NAMALWA (cell line): ENCODE measurements at regions not wholly inside any gene's neighbourhood (a gene's known extent, or its start where the extent isn't known, plus 50 kb on each side); places are given as distances from the start of the nearest gene placed in this dataset.
"Not testable (repeated sequence)": the region's sequence is repeated elsewhere in the genome, so short reads cannot be mapped to it uniquely, and the experiment has no call there.

ENCODE experiments used
- DNase-seq: peaks from one replicate; pipeline ENCODE4 v3.0.0-alpha.2; 2015; ENCODE audit warnings: low spot score

DNA sequence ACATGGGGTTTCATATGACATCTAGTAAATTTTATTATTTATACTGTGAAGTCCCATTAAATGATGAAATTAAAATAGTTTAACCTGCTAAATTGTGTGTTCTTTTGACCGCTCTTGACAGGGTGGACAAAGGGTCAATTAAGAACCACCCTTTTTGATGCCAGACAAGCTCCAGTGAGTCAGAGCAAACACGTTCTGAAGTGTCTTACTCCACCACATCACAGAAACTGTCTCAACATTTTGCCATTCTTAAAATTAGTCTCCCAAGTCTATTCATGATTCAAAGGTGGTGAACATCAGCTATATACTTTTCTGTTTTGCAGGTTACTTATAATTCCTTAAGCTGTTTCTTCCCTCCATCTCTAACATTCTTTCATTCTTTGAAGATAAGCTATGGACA, 142.1 kb downstream of the SPATA31A6 start:
- not testable (repeated sequence) for DNase-seq

GRCh38 chr9:42326482-42326881, 143.0 kb downstream of the SPATA31A6 start:
- not testable (repeated sequence) for DNase-seq

- not testable (repeated sequence) for DNase-seq
Observed at GRCh38 chr9:42335342-42335741, 151.9 kb downstream of the SPATA31A6 start.

DNA sequence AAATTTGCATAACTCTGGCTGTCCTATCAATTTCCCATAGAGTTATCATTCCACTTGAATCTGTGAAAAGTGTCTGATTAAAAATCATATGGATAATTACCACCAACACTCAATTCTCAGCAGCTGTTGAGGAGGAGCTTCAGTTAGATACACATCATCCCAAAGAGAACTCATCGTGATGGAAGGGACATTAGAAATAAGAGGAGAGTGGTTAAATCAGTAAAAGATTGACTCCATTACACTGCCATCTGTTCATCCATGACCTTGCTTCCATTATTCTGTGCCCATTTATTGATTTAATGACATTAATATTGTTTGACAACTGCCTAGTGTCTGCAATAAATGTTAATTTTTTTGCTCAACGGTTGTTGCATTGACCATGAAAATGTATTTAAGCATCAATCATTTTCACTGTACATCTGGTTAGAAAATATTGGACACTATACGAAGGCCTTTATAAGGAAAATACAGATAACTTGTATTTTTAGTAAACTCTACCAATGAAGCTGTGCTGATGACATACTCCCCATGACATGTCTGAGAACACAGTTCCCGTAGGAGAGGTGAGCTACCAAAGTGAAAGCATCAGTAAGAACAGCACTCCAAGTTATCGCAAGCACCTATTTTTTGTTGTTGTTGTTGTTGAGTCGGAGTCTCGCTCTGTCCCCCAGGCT, 152.7 kb downstream of the SPATA31A6 start:
- DNase-seq = not testable (repeated sequence)

GRCh38 chr9:42338275-42338674, 154.8 kb downstream of the SPATA31A6 start:
- not testable (repeated sequence) for DNase-seq

- not testable (repeated sequence) for DNase-seq
Observed at GRCh38 chr9:42339671-42340434, 156.4 kb downstream of the SPATA31A6 start.

DNA sequence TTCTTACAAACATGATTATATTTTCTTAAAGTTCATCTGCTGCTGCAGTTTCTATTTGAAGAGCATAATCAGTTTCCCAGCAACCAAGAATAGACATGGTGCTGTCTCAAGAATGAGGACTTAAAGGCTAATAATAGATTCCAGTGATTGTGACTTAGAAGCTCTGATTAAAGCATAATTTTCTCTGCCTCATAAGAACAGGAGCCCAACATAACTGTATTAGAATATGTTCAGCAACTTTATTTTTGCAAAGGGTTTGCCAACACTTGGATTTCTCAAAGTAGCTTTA, 156.9 kb downstream of the SPATA31A6 start:
- DNase-seq = not testable (repeated sequence)

GRCh38 chr9:42341860-42342259, 158.4 kb downstream of the SPATA31A6 start:
- DNase-seq = not testable (repeated sequence)

- DNase-seq = not testable (repeated sequence)
Observed at GRCh38 chr9:42342297-42342696, 158.8 kb downstream of the SPATA31A6 start.

GRCh38 chr9:42344508-42344907, 161.0 kb downstream of the SPATA31A6 start:
- not testable (repeated sequence) for DNase-seq

GRCh38 chr9:42346916-42347315, 163.5 kb downstream of the SPATA31A6 start:
- DNase-seq = not testable (repeated sequence)

GRCh38 chr9:42349181-42349580, 165.7 kb downstream of the SPATA31A6 start:
- not testable (repeated sequence) for DNase-seq

- DNase-seq = not testable (repeated sequence)
Observed at GRCh38 chr9:42350412-42350811, 167.0 kb downstream of the SPATA31A6 start.

- DNase-seq = not testable (repeated sequence)
Observed at GRCh38 chr9:42357604-42358373, 174.3 kb downstream of the SPATA31A6 start.

DNA sequence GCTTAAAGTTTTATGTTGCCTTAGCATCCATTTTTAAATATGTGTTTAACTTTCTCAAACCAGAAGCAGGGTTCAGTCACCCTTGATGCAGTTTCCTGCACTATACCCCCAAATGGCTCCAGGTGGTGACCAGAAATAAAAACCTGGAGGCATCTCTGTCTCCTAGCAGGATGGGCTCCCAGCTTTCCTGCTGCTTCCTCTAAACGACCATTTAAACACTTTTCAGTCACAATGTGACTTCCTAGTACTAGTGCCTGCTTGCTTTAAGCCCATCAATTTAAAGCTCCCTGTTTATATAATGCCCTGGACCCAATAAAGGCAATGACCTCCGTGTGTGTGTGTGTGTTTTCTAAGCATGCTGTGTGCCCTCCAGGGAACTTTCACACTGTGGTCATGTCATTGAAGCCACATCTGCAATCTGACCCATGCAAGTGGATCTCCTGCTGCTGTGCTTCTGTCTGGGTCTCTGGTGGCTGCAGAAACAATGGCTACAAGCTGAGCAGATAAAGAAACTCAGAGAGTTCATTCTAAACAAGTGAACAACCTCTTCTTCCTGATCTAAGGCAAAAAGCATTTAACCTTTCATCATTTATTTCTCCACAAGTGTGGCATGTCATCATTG, 175.3 kb downstream of the SPATA31A6 start:
- not testable (repeated sequence) for DNase-seq

GRCh38 chr9:42364410-42365243, 181.2 kb downstream of the SPATA31A6 start:
- DNase-seq = not testable (repeated sequence)

DNA sequence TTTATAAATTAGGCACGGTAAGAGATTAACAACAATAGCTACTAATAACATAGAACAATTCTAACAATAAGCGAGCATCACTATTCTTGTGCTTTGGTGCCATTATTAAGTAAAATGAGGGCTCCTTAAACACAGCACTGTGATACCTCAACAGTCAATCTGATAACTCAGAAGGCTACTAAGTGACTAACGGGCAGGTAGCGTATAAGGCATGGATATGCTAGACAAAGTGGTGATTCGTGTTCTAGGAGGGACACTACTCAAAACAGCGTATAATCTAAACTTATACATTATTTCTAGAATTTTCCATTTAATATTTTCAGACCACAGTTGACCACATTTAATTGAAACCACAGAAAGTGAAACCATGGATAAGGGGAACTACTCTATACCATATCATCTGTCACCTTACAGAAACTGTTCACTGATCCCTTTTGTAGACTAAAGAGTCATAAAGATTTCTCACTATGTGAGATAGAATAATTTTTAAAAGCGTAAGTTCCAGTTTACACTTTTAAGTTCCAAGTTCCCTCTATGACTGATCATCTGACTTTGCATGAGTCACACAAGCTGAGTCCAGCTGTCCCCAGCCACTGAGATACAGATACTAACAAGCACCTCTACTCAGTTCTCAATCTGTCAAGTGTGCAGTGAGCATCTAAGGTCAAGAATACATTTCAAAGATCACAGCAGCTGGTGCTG, 181.9 kb downstream of the SPATA31A6 start:
- DNase-seq = not testable (repeated sequence)

- not testable (repeated sequence) for DNase-seq
Observed at GRCh38 chr9:42368279-42368881, 184.9 kb downstream of the SPATA31A6 start.

GRCh38 chr9:42370172-42370571, 186.7 kb downstream of the SPATA31A6 start:
- DNase-seq = not testable (repeated sequence)

- not testable (repeated sequence) for DNase-seq
Observed at GRCh38 chr9:42371417-42371816, 188.0 kb downstream of the SPATA31A6 start.
